BJ (cell line): ENCODE measurements at regions not wholly inside any gene's neighbourhood (a gene's known extent, or its start where the extent isn't known, plus 50 kb on each side); places are given as distances from the start of the nearest gene placed in this dataset.

Source experiments
- CTCF ChIA-PET: fragments of 350-600 bp; formaldehyde crosslinking; extraction: SDS; loops from one replicate; lab custom pipeline; 2021; ENCODE audit warnings: antibody characterized with exemption, inconsistent platforms; lab: Yijun Ruan, JAX
- POLR2A ChIA-PET: fragments of 300-600 bp; sonication (Branson Sonifier 250); formaldehyde crosslinking; extraction: SDS; loops from one replicate; lab custom pipeline; 2021; ENCODE audit warnings: antibody characterized with exemption; lab: Charles Lee
- DNase-seq: peaks from one replicate; pipeline ENCODE4 v3.0.0-alpha.2; 2011; ENCODE audit warnings: low read depth
- H3K27me3 ChIP-seq: 2 replicates; pipeline ENCODE4 v1.6.0; 2011; ENCODE audit warnings: low read length; ENCODE audit not compliant: control insufficient read depth, insufficient read depth
- H3K36me3 ChIP-seq: 2 replicates; pipeline ENCODE4 v1.5.1; 2011; ENCODE audit warnings: low read length; ENCODE audit not compliant: control insufficient read depth, insufficient read depth
- H3K4me3 ChIP-seq: 2 replicates; pipeline ENCODE4 v1.5.1; 2011; ENCODE audit warnings: low read depth, mild to moderate bottlenecking, control low read depth, low read length
- TF ChIP-seq, protein P1 (sequence below): IDR thresholded peaks from 2 replicates; pipeline ENCODE4 v1.5.1; 2011; ENCODE audit warnings: low read depth, mild to moderate bottlenecking, control low read depth, inconsistent platforms, low read length, moderate library complexity; ENCODE audit not compliant: insufficient read depth

DNA sequence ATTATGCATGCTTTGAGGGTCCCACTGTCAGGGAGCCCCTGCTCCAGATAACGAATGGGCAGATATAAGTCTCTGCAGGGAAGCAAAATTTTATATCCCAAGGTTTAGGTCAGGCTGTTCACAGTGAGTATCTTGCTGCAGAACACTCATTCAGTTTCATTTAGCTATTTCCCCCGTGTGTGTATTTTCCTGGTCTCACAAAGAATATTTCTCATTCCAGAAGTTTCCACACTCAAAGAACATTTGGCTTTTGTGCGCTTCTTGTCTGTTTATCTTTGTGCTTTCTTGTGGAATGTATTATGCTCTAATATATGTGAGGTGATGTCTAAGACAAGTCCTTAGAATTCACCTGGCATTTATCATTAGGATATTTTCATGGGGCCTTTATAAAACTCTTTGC lies 140.4 kb upstream of the MMADHC start:
- no peaks in the 10 kb centered on the region for H3K36me3 ChIP-seq
- no peaks in the 10 kb centered on the region for H3K27me3 ChIP-seq
- H3K4me3 ChIP-seq = no peak overlapping the region
- TF ChIP-seq, protein P1, sequence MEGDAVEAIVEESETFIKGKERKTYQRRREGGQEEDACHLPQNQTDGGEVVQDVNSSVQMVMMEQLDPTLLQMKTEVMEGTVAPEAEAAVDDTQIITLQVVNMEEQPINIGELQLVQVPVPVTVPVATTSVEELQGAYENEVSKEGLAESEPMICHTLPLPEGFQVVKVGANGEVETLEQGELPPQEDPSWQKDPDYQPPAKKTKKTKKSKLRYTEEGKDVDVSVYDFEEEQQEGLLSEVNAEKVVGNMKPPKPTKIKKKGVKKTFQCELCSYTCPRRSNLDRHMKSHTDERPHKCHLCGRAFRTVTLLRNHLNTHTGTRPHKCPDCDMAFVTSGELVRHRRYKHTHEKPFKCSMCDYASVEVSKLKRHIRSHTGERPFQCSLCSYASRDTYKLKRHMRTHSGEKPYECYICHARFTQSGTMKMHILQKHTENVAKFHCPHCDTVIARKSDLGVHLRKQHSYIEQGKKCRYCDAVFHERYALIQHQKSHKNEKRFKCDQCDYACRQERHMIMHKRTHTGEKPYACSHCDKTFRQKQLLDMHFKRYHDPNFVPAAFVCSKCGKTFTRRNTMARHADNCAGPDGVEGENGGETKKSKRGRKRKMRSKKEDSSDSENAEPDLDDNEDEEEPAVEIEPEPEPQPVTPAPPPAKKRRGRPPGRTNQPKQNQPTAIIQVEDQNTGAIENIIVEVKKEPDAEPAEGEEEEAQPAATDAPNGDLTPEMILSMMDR = no peak
- ChIA-PET POLR2A (interaction anchor here (0.6 kb wide), 1 partner anchor 903 kb away, joined by 4 read pairs; no protein-coding TSS in a partner anchor), CTCF (no interaction called here)
- no peak for DNase-seq

DNA sequence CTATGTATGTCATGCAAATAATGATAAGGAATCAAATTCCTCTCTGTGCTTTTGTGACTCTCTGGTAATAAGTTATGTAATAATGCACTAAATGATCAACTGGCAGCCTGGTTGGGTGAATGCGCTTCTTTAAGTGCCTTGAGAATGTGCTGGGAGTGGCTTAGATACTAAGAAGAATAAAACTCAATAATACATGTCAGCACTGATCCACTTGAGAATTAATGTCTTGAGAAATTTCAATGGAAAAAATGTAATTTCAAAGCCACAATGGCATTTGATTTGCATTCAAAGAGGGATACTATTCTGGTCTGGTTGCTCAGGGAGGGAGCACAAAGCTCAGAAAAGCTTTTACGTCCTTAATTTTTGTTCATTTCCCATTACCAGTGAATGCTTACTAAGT lies 137.7 kb upstream of the MMADHC start:
- Histone ChIP-seq H3K4me3 (no peak overlapping the region), H3K27me3 (no peaks in the 10 kb centered on the region), H3K36me3 (no peaks in the 10 kb centered on the region)
- ChIA-PET POLR2A (no interaction called here), CTCF (interaction anchor here (0.6 kb wide), 1 partner anchor 520 kb away, joined by 3 read pairs; no protein-coding TSS in a partner anchor)
- DNase-seq = no peak
- TF ChIP-seq, protein P1 = no peak

DNA sequence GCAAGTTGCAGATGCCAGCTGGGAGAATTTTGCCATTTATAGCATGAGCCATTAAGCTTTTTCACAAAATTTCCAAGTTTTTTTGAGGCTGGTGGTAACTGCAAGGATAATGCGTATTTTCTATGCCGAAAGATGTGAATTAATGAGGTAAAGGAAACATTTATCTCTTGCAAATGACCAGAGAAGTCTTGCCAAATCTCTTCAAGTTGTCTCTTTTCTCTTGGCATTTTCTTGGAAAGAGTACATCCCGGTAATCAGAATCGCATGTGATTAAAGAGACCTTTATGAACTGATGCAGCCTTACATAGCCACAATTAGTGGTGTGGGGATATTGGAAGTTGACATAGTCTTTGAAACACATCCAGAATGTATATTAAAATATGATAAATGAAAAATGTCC lies 136.5 kb upstream of the MMADHC start:
- POLR2A ChIA-PET = no interaction called here
- TF ChIP-seq, protein P1 = no peak

DNA sequence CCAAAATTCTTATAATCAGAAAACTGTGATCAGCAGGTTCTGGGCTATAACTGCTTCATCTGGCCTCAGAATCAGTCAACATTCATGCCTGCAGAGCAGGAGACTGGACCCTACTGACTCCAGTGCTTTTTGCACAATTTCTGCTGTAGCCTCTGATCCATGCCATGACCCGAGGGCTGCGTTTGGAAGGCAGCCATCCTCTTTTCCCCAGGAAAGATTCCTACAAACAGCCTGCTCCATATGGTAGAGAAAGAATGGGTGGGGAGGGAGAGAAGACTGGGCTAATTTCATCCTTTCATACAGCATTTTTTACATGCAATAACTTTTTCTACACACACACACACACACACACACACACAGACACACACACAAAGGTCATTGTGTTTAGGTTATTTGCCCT lies 133.0 kb upstream of the MMADHC start:
- Histone ChIP-seq H3K27me3 (no peaks in the 10 kb centered on the region), H3K4me3 (no peak overlapping the region), H3K36me3 (no peaks in the 10 kb centered on the region)
- no peak for DNase-seq
- TF ChIP-seq, protein P1 = no peak
- POLR2A ChIA-PET = no interaction called here
- CTCF ChIA-PET = no interaction called here

More for the DNA sequence above, 136.5 kb upstream of the MMADHC start:
- CTCF ChIA-PET = no interaction called here
- no peak overlapping the region for H3K4me3 ChIP-seq
- DNase-seq = no peak
- no peaks in the 10 kb centered on the region for H3K27me3 ChIP-seq
- H3K36me3 ChIP-seq = no peaks in the 10 kb centered on the region

DNA sequence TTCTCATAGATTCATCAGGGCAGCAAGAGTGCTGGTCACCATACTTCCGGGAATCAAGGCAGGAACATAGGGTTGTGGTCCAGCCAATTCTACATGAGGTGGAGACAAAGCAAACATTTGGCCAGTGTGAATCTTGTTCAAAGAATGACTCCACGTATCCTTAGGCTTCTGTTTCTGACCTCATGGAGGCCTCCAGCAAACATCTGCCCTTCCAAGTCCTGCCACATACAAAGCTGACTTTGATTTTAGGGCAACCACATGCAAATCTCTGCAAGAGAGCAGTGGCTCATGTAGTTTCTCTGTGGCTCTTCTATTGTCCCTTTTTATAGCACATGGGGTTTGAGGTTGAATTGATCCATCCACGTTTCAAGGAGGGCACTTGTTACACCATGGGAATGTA lies 132.1 kb upstream of the MMADHC start:
- DNase-seq = no peak
- ChIA-PET POLR2A (no interaction called here), CTCF (no interaction called here)
- H3K4me3 ChIP-seq = no peak overlapping the region
- TF ChIP-seq, protein P1 = no peak
- H3K27me3 ChIP-seq = no peaks in the 10 kb centered on the region
- no peaks in the 10 kb centered on the region for H3K36me3 ChIP-seq
